HEK293 (cell line): ENCODE measurements at regions not wholly inside any gene's neighbourhood (a gene's known extent, or its start where the extent isn't known, plus 50 kb on each side); places are given as distances from the start of the nearest gene placed in this dataset.

Experiments used
- MZF1 ChIP-seq: fragments of 450-650 bp; formaldehyde crosslinking; IDR thresholded peaks from 2 replicates; pipeline ENCODE4 v1.5.1; 2017; ENCODE audit warnings: missing biosample characterization, missing genetic modification characterization, borderline replicate concordance
- TF ChIP-seq, protein P1 (sequence below): fragments of 450-650 bp; formaldehyde crosslinking; IDR thresholded peaks from 2 replicates; pipeline ENCODE4 v1.5.1; 2016; ENCODE audit warnings: missing biosample characterization, missing genetic modification characterization

DNA sequence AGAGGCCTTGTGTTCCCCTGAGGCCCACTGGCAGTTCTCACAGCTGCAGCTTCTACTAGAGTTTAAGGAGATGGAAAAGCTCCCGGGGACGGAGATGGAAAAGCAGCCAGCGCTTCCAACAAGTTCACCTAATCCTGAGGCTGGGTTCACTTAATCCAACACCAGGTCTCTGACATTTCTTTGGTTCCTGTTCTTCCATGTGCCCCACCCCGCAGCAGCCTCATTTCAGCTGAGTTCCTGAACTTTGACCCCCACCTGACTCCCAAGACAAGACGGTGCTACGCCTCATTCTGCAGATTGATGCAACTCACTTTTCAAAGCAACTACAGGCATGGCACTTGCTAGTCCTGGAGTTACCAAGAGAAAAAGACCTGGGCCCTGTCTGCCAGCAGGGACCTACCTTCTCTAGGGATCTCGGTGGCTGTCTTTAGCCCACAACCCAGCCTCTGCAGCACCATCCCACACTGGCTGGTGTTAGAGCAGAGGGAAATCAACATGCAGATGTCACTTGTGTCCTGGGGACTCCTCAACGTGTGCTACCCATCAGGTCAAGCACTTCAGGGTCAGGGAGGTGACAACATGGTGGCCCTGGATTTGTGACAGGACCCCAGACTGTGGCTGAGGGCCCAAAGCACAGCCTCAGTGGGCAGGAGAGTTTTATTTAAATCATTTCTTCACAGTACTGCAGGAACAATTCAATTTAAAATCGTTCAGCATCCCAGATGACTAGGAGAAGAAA is 406.1 kb downstream of the VPS13C start:
- TF ChIP-seq, protein P1, sequence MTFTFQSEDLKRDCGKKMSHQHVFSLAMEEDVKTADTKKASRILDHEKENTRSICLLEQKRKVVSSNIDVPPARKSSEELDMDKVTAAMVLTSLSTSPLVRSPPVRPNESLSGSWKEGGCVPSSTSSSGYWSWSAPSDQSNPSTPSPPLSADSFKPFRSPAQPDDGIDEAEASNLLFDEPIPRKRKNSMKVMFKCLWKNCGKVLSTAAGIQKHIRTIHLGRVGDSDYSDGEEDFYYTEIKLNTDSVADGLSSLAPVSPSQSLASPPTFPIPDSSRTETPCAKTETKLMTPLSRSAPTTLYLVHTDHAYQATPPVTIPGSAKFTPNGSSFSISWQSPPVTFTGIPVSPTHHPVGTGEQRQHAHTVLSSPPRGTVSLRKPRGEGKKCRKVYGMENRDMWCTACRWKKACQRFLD: no peak
- TF ChIP-seq MZF1 (tag by site-specific recombination): no peak
